GM19467 (cell line): ENCODE measurements at regions not wholly inside any gene's neighbourhood (a gene's known extent, or its start where the extent isn't known, plus 50 kb on each side); places are given as distances from the start of the nearest gene placed in this dataset.
"Not testable (repeated sequence)": the region's sequence is repeated elsewhere in the genome, so short reads cannot be mapped to it uniquely, and the experiment has no call there.

Source experiments
- ATAC-seq: cut with Tn5 transposase; IDR thresholded peaks from one replicate; pipeline ENCODE4 v1.9.1; 2021; ENCODE audit warnings: mild to moderate bottlenecking, moderate library complexity; ENCODE audit not compliant: unreplicated experiment

DNA sequence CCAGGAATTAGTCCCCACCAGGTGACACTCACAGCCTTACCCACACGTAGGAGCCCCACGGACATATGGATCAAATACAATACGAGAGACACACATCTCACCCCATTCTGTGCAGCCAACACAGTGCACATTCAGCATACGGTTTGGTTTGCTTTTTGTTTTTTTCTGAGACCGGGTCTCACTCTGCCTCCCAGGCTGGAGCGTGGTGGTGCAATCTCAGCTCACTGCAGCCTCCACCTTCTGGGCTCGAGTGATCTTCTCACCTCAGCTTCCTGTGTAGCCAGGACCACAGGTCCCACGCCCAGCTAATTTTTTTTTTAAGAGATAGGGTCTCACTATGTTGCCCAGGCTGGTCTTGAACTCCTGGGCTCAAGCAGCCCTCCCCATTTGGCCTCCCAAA is 102.8 kb downstream of the POTEB start:
- ATAC-seq: not testable (repeated sequence)

DNA sequence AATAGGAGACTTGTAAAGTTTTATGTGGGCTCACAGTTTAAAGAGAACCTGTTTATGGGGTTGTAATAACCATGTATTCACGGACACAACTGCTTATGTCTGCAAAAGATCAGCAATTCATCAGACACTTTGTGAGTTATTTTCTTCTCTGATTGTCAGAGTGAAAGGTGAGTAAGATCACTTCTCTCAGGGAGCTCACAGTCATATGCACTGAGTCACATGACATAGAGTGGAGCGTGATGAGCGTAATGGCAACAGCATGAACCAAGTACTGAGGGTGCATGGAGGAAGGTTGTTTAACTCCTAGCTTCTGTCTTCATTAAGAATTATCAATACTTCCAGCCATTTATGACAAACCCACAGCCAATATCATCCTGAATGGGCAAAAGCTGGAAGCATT is 111.0 kb downstream of the POTEB start:
- ATAC-seq: not testable (repeated sequence)

DNA sequence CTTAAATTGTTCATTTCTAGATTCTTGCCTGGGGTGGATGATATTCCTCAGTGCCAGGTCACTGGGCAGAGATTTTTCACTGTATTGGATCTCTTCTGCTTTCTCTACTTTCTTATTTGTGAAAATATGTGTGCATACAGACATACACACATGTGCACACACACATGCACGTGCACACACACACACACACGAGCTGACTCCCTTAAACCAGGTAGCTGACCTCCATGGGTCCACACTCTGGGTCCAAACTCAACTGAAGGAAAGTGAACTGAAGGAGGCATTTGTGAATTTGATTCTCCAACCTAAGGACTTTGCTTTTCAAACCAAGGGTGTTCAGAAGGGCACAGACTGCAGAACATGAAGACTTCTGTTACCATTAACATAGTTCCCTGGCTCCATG is 113.8 kb downstream of the POTEB start:
- ATAC-seq: not testable (repeated sequence)

DNA sequence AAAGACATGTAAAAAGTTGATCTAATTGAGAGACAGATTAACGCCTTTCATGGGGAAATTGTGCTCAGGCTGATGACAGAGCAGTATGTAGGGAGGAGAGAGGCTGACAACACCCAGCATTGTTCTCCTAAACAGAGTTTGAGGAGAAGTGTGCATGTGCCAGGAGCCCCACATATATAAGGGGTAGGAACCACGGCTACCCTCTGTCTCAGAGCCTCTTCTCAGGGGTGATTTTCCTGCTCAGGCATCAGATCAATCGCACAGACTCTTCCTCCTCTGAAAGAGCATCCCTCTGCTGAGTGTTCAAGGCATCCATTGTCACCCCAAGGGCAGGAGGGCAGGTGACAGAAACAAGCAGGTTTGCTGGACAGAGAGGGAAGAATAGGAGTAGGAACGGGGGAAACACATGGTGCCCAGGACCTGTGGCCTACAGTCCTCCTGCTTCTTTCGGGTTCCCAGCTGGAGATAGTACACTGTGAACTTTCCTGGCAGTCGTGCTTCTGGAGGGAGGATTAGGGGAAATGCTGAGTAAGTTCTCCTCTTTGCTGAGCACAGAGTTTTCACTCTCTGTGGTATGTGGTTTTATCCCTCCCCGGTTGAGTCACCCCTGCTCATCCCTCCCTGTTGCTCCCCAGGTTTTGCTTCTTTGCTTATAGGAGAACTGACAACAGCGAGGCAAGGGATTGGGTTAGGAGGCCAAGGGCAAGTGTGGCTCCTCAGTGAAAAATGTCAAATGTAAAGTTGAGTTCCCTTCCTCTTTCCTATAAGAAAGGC is 117.1 kb downstream of the POTEB start:
- ATAC-seq: not testable (repeated sequence)

DNA sequence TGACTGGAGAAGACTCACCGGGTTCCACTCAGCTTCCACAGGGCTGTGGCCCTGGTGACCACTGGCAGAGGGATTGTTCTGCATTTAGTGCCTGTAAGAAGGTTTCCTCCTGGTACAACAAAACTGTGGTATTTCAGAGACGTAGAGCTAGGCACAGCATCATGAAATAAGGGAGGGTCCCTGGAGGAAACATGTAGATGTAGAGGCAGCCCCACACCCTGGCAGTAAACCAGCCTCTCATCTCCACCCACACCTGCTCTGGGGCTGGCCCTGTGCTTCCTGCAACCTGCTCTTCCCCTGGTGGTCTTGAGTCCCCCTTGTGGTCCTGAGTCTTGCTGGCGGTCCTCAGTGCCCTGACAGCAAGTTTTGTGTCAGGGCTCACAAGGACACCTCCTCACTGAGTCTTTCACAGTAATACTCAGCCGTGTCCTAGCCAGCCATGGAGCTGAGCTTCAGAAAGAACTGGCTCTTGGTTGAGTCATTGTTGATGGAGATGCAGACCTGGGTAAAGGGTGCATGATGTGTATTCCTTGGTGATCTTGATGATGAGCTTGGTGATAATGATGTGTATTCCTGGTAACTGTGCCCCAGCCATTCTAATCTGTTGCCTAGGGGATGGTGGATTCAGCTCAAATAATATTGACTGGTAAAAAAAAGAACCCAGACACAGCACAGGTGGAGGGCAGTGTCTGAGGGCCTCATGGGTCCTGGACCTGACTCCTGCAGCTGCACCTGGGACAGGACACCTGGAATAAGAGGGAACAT is 118.0 kb downstream of the POTEB start:
- not testable (repeated sequence) for ATAC-seq

DNA sequence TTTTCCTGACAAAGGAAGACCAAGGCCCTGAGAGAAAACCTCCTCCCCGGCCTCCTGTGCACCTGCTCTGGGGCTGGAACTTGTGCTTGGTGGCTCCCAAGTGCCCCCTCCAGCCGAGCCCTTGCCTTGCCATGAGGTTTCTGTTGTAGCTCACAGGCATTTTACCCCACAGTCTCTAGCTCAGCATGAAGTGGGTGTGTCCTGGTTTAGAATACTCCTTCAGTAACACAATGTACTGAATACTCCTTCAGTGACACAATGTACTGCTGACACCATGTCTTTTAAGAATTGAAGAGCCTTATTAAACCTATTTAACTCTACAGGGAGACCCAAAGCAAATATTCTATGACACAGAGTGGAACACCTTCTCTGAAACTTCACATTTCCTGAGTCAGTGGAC is 123.7 kb downstream of the POTEB start:
- ATAC-seq: not testable (repeated sequence)

DNA sequence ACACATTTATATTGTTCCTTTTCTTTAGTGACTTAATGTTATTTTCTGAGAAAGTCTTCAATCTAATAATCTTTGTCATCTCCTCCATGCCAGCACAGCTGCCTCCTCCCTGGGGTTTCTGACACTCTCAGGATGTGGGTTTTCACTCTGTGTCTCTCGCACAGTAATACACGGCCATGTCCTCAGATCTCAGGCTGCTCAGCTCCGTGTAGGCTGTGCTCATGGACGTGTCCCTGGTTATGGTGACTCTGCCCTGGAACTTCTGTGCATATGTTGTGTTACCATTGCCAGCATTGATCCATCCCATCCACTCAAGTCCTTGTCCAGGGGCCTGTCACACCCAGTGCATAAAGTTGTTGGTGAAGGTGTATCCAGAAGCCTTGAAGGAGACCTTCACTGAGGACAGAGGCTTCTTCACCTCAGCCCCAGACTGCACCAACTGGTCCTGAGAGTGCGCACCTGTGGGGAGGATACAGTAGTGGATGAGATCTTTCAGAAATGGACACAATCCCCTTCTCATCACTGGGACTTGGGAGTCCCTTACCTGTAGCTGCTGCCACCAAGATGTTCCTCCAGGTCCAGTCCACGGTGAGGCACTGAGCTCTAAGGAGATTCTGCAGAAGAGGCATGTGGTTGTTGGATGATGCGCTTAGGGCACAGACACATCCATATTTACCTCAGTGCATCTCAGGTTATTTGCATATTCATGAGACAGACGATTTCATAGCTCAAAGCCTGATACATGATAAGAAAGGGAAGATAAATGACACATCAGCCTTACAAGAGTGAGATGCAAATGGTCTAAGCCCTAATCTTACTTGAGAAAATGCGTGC is 125.2 kb downstream of the POTEB start:
- not testable (repeated sequence) for ATAC-seq

DNA sequence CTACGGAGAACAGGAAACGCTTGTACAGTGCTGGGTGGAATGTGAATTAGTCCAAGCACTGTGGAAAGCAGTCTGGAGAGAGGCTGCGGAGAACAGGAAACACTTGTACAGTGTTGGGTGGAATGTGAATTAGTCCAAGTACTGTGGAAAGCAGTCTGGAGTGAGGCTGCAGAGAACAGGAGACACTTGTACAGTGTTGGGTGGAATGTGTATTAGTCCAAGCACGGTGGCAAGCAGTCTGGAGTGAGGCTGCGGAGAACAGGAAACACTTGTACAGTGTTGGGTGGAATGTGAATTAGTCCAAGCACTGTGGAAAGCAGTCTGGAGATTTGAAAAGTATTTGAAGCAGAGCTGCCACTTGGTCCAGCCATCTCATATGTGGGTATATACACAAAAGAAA is 128.4 kb downstream of the POTEB start:
- not testable (repeated sequence) for ATAC-seq

DNA sequence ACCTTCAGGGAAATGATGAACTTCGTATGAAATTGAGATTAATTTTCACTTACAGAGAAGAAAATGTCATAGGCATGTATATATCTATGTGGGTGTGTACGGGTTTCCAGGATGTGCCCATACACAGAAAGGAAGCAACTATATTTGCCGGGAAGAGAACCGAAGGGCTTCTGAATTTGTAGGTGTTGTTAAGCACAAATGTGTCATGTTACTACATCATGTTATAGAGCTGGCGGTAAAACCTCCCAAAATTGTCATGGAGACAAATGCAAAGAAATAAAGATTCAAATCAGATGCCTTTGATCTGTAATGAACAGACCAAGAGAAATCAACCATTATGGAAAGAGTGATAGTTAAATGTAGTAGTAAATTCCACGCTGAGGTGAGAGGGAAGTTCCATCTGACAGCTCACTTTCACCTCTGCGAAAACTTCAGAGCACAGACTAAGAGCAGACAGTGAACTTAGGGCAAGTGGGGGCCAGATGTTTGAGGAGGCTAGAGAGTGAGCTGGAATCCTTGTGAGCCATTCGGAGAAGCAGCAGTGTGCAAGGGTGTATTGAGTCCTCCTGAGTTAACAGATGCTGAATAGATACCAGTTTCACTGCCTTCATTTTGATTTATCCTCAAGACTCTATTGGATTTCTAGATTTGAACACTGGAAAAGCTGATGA is 133.2 kb downstream of the POTEB start:
- ATAC-seq: not testable (repeated sequence)

DNA sequence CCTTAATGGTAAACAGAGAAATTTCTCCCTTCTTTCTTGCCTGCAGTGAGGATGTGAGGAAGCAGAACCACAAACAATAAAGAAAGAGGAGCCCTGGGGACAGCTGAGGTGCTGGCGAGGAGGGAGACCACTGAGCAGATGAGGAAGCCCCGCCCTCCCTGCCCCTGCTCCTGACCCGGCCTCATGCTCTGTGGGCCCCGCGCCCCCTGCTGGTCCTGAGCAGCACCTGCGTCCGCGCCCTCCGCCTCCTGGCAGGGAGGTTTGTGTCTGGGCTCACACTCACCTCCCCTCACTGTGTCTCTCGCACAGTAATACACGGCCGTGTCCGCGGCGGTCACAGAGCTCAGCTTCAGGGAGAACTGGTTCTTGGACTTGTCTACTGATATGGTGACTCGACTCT is 135.5 kb downstream of the POTEB start:
- ATAC-seq: not testable (repeated sequence)

DNA sequence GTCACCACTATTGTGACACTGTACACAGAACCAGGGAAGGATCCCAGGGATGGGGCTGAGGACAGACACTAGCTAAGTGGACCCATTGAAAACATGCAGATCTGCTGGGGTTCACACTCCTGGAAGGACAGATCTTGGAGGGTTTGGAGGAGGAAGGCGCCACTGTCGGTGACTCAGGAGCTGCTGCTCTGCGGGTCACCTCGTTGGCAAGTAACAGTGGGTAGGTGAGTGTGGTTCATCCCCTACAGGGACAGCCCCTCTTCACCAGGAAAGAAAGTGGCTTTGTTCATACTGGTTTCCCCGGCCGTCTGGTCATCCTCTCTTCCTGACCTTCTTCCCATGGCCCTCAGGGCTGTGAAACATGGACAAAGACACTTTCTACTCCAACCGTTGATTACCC is 139.5 kb downstream of the POTEB start:
- ATAC-seq: not testable (repeated sequence)

DNA sequence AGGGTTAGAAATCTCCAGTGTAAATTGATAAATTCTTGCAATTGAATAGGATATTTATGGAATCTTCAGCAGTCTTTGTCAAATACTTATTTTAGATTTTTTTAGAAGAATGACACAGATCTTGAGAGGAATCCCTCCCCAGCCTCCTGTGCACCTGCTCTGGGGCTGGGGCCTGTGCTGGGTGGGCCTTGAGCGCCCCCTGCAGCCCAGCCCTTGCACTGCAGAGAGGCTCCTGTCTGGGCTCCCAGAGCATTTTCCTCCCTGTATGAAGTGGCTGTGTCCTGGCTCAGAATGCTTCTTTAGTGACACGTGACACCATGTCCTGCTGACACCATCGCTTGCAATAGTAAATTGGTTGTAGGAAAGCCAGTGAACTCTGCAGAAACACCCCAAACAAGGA is 141.1 kb downstream of the POTEB start:
- not testable (repeated sequence) for ATAC-seq

DNA sequence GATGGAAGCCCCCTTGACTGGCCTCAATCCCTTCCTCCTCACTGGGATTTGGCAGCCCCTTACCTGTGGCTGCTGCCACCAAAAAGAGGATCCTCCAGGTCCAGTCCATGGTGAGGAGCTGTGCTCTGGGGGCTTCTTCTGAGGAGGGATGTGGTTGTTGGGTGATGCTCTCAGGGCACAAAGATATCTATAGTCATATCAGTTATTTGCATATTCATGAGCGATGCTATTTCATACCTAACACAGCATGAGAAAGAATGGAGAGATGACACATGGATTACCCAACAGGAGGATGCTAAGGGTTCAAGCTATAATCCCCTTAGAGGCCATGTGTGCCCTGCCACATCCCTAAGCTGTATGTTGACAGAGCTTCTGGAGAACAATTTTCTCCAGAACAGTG is 141.7 kb downstream of the POTEB start:
- not testable (repeated sequence) for ATAC-seq

DNA sequence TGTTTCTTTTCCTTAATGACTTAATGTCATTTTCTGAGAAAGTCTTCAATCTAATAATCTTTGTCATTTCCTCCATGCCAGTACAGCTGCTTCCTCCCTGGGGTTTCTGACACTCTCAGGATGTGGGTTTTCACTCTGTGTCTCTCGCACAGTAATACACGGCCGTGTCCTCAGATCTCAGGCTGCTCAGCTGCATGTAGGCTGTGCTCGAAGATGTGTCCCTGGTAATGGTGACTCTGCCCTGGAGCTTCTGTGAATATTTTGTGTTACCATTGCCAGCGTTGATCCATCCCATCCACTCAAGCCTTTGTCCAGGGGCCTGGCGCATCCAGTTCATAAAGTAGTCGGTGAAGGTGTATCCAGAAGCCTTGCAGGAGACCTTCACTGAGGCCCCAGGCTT is 142.2 kb downstream of the POTEB start:
- ATAC-seq: not testable (repeated sequence)

DNA sequence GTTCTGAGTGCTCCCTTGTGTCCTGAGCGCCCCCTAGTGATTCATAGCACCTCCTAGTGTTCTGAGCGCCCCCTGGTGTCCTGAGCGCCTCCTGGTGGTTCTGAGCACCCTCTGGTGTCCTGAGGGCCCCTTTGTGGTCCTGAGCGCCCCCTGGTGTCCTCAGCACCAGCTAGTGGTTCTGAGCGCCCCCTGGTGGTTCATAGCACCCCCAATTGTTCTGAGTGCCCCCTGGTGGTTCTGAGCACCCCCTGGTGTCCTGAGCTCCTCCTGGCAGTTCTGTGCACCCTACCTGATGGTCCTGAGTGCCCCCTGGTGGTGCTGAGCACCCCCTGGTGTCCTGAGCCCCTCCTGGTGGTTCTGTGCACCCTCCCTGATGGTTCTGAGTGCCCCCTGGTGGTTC is 146.0 kb downstream of the POTEB start:
- ATAC-seq: peak; percentile 42

DNA sequence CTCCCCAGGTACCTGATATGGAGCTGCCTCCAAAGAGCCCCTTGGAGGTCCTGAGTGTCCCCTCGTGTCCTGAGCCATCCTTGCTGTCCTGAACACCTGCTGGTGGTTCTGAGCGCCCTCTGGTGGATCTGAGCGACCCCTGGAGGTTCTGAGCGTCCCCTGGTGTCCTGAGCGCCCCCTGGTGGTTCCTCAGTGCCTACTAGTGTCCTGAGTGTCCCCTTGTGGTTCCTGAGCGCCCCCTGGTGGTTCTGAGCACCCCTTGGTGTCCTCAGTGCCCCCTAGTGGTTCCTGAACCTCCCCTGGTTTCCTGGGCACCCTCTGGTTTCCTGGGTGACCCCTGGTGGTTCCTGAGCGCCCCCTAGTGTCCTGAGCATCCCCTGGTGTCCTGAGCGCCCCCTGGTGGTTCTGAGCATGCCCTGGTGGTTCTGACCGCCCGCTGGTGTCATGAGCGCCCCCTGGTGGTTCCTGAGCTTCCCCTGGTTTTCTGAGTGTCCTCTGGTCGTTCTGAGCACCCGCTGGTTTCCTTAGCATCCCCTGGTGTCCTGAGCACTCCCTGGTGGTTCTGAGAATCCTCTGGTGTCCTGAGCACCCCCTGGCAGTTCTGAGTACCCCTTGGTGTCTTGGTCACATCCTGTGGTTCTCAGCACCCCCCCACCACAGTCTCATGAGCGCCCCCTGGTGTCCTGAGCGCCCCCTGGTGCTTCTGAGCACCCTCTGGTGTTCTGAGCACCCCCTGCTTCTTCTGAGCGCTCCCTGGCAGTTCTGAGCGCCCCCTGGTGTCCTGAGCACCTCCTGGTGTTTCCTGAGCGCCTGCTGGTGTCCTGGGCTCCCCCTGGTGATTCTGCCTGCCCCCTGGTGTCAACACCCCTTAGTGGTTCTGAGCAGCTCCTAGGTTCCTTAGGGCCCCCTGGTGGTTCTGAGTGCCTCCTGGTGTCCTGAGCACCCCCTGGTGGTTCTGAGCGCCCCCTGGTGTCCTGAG is 146.8 kb downstream of the POTEB start:
- ATAC-seq: peak; percentile 73

DNA sequence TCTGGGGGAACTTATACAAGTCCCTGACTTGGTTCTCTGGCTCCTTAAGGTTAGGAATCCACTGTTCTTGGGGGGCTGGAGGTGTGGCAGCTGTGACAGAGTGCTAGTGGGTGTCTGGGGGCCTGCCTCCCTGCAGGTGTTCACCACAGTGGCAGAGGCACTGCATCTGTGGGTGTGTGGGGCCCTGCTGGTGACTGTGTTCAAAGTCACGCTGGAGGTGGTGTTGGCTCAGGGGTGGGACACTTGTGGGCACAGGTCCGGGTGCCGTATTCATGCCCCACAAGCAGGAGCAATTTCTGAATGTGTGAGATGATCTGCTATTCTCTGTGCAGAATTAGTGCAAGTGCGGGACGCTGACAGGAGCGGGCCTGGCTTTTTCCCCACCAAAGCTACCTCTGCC is 152.5 kb downstream of the POTEB start:
- ATAC-seq: not testable (repeated sequence)

DNA sequence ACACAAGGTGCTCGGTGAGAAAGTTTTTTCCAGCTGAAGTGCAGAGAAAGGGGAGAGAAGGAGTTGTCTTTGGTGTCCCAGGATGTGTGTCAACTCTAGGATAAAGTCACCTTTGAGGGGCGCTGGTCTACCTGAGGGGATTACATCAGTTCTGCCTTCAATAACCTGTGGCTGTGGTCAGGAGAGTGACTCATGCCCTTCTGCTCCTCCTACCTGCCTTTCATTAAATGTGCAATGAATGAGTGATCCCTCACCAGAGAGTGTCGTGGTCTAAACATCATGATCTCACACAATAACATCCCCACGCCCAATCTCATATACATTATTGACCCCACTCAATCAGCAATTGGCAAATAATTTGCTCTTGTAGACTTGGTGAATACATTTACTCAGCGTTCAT is 156.4 kb downstream of the POTEB start:
- not testable (repeated sequence) for ATAC-seq

DNA sequence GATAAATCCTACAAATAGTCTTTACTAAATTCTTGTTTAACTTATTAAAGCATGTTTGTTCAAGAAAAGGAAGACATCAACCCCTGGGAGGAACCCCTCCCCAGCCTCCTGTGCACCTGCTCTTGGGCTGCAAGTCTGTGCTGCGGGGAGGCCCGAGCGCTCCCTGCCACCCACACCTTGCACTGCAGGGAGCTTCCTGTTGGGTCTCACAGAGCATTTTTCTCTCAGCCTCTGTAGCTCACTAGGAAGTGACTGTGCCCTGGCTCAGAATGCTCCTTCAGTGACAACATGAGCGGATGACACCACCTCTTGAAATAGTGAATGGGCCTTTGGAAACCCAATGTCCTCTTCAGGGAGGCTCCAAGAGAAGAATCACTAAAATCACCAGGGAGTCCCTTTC is 158.8 kb downstream of the POTEB start:
- peak; percentile 64 for ATAC-seq

DNA sequence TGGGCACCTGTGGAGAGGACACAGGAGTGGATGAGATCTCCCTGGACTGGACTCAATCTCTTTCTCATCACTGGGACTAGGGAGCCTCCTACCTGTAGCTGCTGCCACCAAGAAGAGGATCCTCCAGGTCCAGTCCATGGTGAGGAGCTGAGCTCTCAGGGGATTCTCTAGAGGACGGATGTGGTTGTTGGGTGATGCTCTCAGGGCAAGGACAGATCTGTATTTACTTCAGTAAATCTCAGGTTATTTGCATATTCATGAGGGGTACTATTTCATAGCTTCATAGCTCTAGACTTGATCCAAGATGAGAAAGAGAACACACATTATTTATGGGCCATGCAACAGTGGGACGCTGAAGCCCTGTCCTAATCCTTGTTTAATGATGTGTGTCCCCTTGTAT is 159.4 kb downstream of the POTEB start:
- ATAC-seq: peak; percentile 73
